PC-3 (cell line): ENCODE measurements at regions not wholly inside any gene's neighbourhood (a gene's known extent, or its start where the extent isn't known, plus 50 kb on each side); places are given as distances from the start of the nearest gene placed in this dataset.

Source experiments
- CTCF ChIP-seq: fragments of 300-600 bp; sonication (generic); conservative IDR thresholded peaks from 2 replicates; pipeline ENCODE4 v1.5.1; 2017; ENCODE audit warnings: antibody characterized with exemption, low read depth, mild to moderate bottlenecking, low read length
- EZH2 ChIP-seq: fragments of 300-600 bp; sonication (generic); IDR thresholded peaks from one replicate; pipeline ENCODE4 v1.6.1; 2017; ENCODE audit warnings: antibody characterized with exemption, mild to moderate bottlenecking, low read length; ENCODE audit not compliant: unreplicated experiment
- EZH2phosphoT487 ChIP-seq: fragments of 300-600 bp; sonication (generic); IDR thresholded peaks from 2 replicates; pipeline ENCODE4 v1.6.1; 2018; ENCODE audit warnings: mild to moderate bottlenecking, antibody characterized with exemption, low read length, borderline replicate concordance

- TF ChIP-seq CTCF, result no peak
- TF ChIP-seq EZH2, result no peak
- TF ChIP-seq EZH2phosphoT487, result no peak
Observed at GRCh38 chr15:62483814-62484213, 318.7 kb upstream of the C2CD4B start.
